WTC11 (cell line): ENCODE measurements at regions not wholly inside any gene's neighbourhood (a gene's known extent, or its start where the extent isn't known, plus 50 kb on each side); places are given as distances from the start of the nearest gene placed in this dataset.

ENCODE experiments used
- ATAC-seq: fragments of 200-7000 bp; cut with Tn5 transposase; 2 replicates; pipeline ENCODE4 v1.10.0; 2021; ENCODE audit warnings: mild to moderate bottlenecking, moderate library complexity
- CTCF ChIA-PET: fragments of 300-600 bp; sonication (Branson Sonifier 250); formaldehyde crosslinking; loops from one replicate; lab custom pipeline; 2021; ENCODE audit warnings: antibody characterized with exemption; lab: Charles Lee
- POLR2A ChIA-PET: fragments of 350-600 bp; sonication (Branson Sonifier 250); formaldehyde crosslinking; loops from one replicate; lab custom pipeline; 2021; ENCODE audit warnings: antibody characterized with exemption; lab: Charles Lee
- DNase-seq: peaks from one replicate; pipeline ENCODE4 v3.0.0; 2021; ENCODE audit warnings: low spot score
- H3K27ac Mint-ChIP-seq: 2 replicates; pipeline ENCODE4 v1.8.0; 2021; ENCODE audit warnings: mixed read lengths
- H3K27me3 Mint-ChIP-seq: 2 replicates; pipeline ENCODE4 v1.8.0; 2021; ENCODE audit warnings: low read depth, mild to moderate bottlenecking, moderate library complexity, mixed read lengths
- H3K36me3 Mint-ChIP-seq: 2 replicates; pipeline ENCODE4 v1.8.0; 2021; ENCODE audit warnings: mixed read lengths
- H3K4me1 Mint-ChIP-seq: 2 replicates; pipeline ENCODE4 v1.8.0; 2022; ENCODE audit warnings: mixed read lengths
- H3K4me3 Mint-ChIP-seq: 2 replicates; pipeline ENCODE4 v1.8.0; 2021; ENCODE audit warnings: mild to moderate bottlenecking, moderate library complexity, mixed read lengths
- H3K9me3 Mint-ChIP-seq: 2 replicates; pipeline ENCODE4 v1.8.0; 2021; ENCODE audit warnings: mixed read lengths
- AFF4 ChIP-seq: sonication (generic); formaldehyde crosslinking; IDR thresholded peaks from 2 replicates; pipeline ENCODE4 v1.8.1; 2023; ENCODE audit warnings: mild to moderate bottlenecking, missing genetic modification reagents, borderline replicate concordance
- CBFB ChIP-seq: sonication (generic); formaldehyde crosslinking; IDR thresholded peaks from 2 replicates; pipeline ENCODE4 v1.8.1; 2022; ENCODE audit warnings: mild to moderate bottlenecking, low read depth, missing genetic modification reagents
- CREM ChIP-seq: sonication (generic); formaldehyde crosslinking; IDR thresholded peaks from 2 replicates; pipeline ENCODE4 v1.8.1; 2022; ENCODE audit warnings: mild to moderate bottlenecking, missing genetic modification reagents, moderate library complexity
- EMX1 ChIP-seq: fragments of 250-450 bp; sonication (Bioruptor Pico); IDR thresholded peaks from 2 replicates; pipeline ENCODE4 v1.8.0; 2021; ENCODE audit warnings: mild to moderate bottlenecking
- ERG ChIP-seq: fragments of 250-450 bp; sonication (Bioruptor Pico); IDR thresholded peaks from 2 replicates; pipeline ENCODE4 v1.8.0; 2021; ENCODE audit warnings: mild to moderate bottlenecking
- ESRRA ChIP-seq: sonication (generic); formaldehyde crosslinking; IDR thresholded peaks from 2 replicates; pipeline ENCODE4 v1.8.1; 2022; ENCODE audit warnings: mild to moderate bottlenecking, missing genetic modification reagents, borderline replicate concordance
- ETV6 ChIP-seq: sonication (generic); formaldehyde crosslinking; IDR thresholded peaks from 2 replicates; pipeline ENCODE4 v1.8.1; 2022; ENCODE audit warnings: mild to moderate bottlenecking, missing genetic modification reagents
- GABPB1 ChIP-seq: sonication (generic); formaldehyde crosslinking; IDR thresholded peaks from 2 replicates; pipeline ENCODE4 v1.8.1; 2023; ENCODE audit warnings: mild to moderate bottlenecking, missing genetic modification reagents
- GTF2I ChIP-seq: fragments of 250-450 bp; sonication (Bioruptor Pico); conservative IDR thresholded peaks from 2 replicates; pipeline ENCODE4 v1.4.0; 2021; ENCODE audit warnings: mild to moderate bottlenecking
- KAT7 ChIP-seq: sonication (generic); formaldehyde crosslinking; IDR thresholded peaks from 2 replicates; pipeline ENCODE4 v1.8.1; 2023; ENCODE audit warnings: missing genetic modification reagents, mild to moderate bottlenecking, borderline replicate concordance
- MYBL2 ChIP-seq: sonication (generic); formaldehyde crosslinking; IDR thresholded peaks from 2 replicates; pipeline ENCODE4 v1.8.1; 2023; ENCODE audit warnings: mild to moderate bottlenecking, moderate library complexity, missing genetic modification reagents
- NFATC4 ChIP-seq: fragments of 250-450 bp; sonication (Bioruptor Pico); IDR thresholded peaks from 2 replicates; pipeline ENCODE4 v1.9.0; 2021; ENCODE audit warnings: mild to moderate bottlenecking
- NFE2L1 ChIP-seq: sonication (generic); formaldehyde crosslinking; IDR thresholded peaks from 2 replicates; pipeline ENCODE4 v1.8.1; 2023; ENCODE audit warnings: missing genetic modification reagents
- NFYB ChIP-seq: sonication (generic); formaldehyde crosslinking; conservative IDR thresholded peaks from 2 replicates; pipeline ENCODE4 v1.8.0; 2022; ENCODE audit warnings: low read depth, missing genetic modification reagents
- NR2C2 ChIP-seq: sonication (generic); formaldehyde crosslinking; IDR thresholded peaks from 2 replicates; pipeline ENCODE4 v1.8.0; 2022; ENCODE audit warnings: mild to moderate bottlenecking, missing genetic modification reagents
- OVOL2 ChIP-seq: fragments of 250-450 bp; sonication (Bioruptor Pico); IDR thresholded peaks from 2 replicates; pipeline ENCODE4 v1.9.0; 2021; ENCODE audit warnings: mild to moderate bottlenecking, borderline replicate concordance
- RELA ChIP-seq: sonication (generic); formaldehyde crosslinking; IDR thresholded peaks from 2 replicates; pipeline ENCODE4 v1.8.1; 2022; ENCODE audit warnings: missing genetic modification reagents, mild to moderate bottlenecking, borderline replicate concordance
- RORB ChIP-seq: fragments of 250-450 bp; sonication (Bioruptor Pico); IDR thresholded peaks from 2 replicates; pipeline ENCODE4 v1.9.0; 2021; ENCODE audit warnings: mild to moderate bottlenecking
- SOX15 ChIP-seq: fragments of 250-450 bp; sonication (Bioruptor Pico); IDR thresholded peaks from 2 replicates; pipeline ENCODE4 v1.9.0; 2021; ENCODE audit warnings: mild to moderate bottlenecking
- SP1 ChIP-seq: sonication (generic); formaldehyde crosslinking; conservative IDR thresholded peaks from 2 replicates; pipeline ENCODE4 v1.8.1; 2022; ENCODE audit warnings: missing genetic modification reagents
- TEAD4 ChIP-seq: sonication (generic); formaldehyde crosslinking; IDR thresholded peaks from 2 replicates; pipeline ENCODE4 v1.8.0; 2022; ENCODE audit warnings: mild to moderate bottlenecking, missing genetic modification reagents
- TP53 ChIP-seq: sonication (generic); formaldehyde crosslinking; IDR thresholded peaks from 2 replicates; pipeline ENCODE4 v1.8.1; 2023; ENCODE audit warnings: mild to moderate bottlenecking, missing genetic modification reagents
- ZNF263 ChIP-seq: sonication (generic); formaldehyde crosslinking; IDR thresholded peaks from 2 replicates; pipeline ENCODE4 v1.8.1; 2022; ENCODE audit warnings: low read depth, mild to moderate bottlenecking, moderate library complexity, missing genetic modification reagents
- ZNF512 ChIP-seq: sonication (generic); formaldehyde crosslinking; IDR thresholded peaks from 2 replicates; pipeline ENCODE4 v1.8.1; 2022; ENCODE audit warnings: missing genetic modification reagents, borderline replicate concordance
- ZNF532 ChIP-seq: fragments of 250-450 bp; sonication (Bioruptor Pico); IDR thresholded peaks from 2 replicates; pipeline ENCODE4 v1.9.0; 2021; ENCODE audit warnings: mild to moderate bottlenecking, borderline replicate concordance

GRCh38 chr1:30329263-30329753 is 394.1 kb downstream of the MATN1 start:
- Mint-ChIP-seq H3K27ac (no peak overlapping the region), H3K9me3 (no peaks in the 10 kb centered on the region), H3K4me1 (no peaks in the 10 kb centered on the region), H3K36me3 (no peaks in the 10 kb centered on the region), H3K27me3 (no peaks in the 10 kb centered on the region), H3K4me3 (no peak overlapping the region)
- ATAC-seq = no peak
- ChIA-PET POLR2A (no interaction called here), CTCF (interaction anchor here (0.7 to 1.4 kb wide), 3 partner anchors 51 to 379 kb away, joined by 3 to 4 read pairs (median 3); no protein-coding TSS in a partner anchor)
- DNase-seq = no peak
- TF ChIP-seq ZNF532 (CRISPR knock-in tag) (no peak), TEAD4 (CRISPR knock-in tag) (no peak), SOX15 (no peak), CBFB (no peak), SP1 (CRISPR knock-in tag) (no peak), ZNF263 (CRISPR knock-in tag) (no peak), MYBL2 (CRISPR knock-in tag) (no peak), CREM (CRISPR knock-in tag) (no peak), AFF4 (no peak), TP53 (CRISPR knock-in tag) (no peak), GABPB1 (CRISPR knock-in tag) (no peak)
- TF ChIP-seq, all 79 proteins: peak for 0

- H3K9me3 Mint-ChIP-seq = no peaks in the 10 kb centered on the region
- ChIA-PET CTCF (interaction anchor here (0.7 to 1.7 kb wide), 4 partner anchors 52 to 379 kb away, joined by 3 to 8 read pairs (median 4); no protein-coding TSS in a partner anchor), POLR2A (no interaction called here)
- ATAC-seq (no peak), DNase-seq (no peak)
- H3K4me3 Mint-ChIP-seq = no peak overlapping the region
- H3K27me3 Mint-ChIP-seq = no peaks in the 10 kb centered on the region
- H3K4me1 Mint-ChIP-seq = no peaks in the 10 kb centered on the region
- H3K27ac Mint-ChIP-seq = no peak overlapping the region
- no peaks in the 10 kb centered on the region for H3K36me3 Mint-ChIP-seq
- TF ChIP-seq NFYB (CRISPR knock-in tag) (no peak), GTF2I (no peak), OVOL2 (CRISPR knock-in tag) (no peak), ERG (CRISPR knock-in tag) (no peak), NFATC4 (CRISPR knock-in tag) (no peak), ESRRA (CRISPR knock-in tag) (no peak), ZNF512 (CRISPR knock-in tag) (no peak), SP1 (CRISPR knock-in tag) (no peak), KAT7 (CRISPR knock-in tag) (no peak), EMX1 (CRISPR knock-in tag) (no peak), RORB (no peak), NR2C2 (CRISPR knock-in tag) (no peak), ETV6 (CRISPR knock-in tag) (no peak), RELA (no peak), NFE2L1 (CRISPR knock-in tag) (no peak)
Measured at GRCh38 chr1:30328401-30329262, 394.8 kb downstream of the MATN1 start.
